ENCODE measurements at regions not wholly inside any gene's neighbourhood (a gene's known extent, or its start where the extent isn't known, plus 50 kb on each side); places are given as distances from the start of the nearest gene placed in this dataset.

DNA sequence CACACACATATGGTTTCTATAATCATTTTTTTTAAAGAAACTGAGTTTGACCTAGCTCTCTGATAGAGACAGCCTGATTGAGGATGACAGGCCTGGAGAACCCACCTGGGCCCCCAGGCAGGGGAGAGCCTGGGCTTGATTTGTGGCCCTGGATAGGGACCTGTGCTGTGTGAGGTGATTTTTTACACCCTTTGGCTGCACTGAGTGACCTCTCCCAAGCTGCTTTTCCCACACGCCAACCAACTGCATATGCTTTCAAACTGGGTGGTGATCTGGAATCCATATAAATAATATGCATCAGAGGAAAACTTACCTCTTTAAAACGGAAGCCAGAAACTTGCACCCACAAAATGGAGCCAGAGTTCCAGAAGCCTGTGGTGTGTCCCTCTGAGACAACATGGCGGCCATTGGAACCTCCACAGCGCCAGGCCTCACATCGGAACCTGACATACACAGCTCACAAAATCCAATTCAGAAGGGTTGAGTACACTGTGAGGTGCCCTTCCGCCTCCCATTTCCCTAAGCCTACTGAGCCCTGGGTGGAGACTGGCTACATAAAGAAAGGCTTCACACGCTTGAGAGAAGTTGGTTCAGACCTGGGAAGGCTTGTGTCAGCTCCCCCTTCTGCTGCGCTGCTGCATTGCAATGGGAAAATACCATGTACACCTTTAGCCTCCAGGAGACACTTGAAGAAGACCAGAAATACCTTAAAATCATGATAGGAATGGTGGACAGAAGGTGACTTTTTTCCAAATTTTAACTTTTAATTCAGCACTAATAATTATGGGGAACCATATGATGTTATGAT lies 160.7 kb downstream of the HHIPL2 start:
- TF ChIP-seq YY1 (IDR thresholded peaks at IDR 0.05; ENCODE audit: insufficient read depth, insufficient read length) (no peak), ZNF274 (IDR thresholded peaks at IDR 0.05; ENCODE audit: low read depth, low read length) (no peak)

Data from NT2/D1 (cell line).